Progenitor cell of endocrine pancreas (in vitro differentiated cells): ENCODE measurements at regions not wholly inside any gene's neighbourhood (a gene's known extent, or its start where the extent isn't known, plus 50 kb on each side); places are given as distances from the start of the nearest gene placed in this dataset.
"Not testable (repeated sequence)": the region's sequence is repeated elsewhere in the genome, so short reads cannot be mapped to it uniquely, and the experiment has no call there.

ENCODE experiments used
- DNase-seq: peaks from one replicate; pipeline ENCODE4 v3.0.0; 2021; ENCODE audit warnings: low spot score; ENCODE audit not compliant: unreplicated experiment
- H3K27ac Mint-ChIP-seq: 2 replicates; pipeline ENCODE4 v1.8.0; 2021; ENCODE audit warnings: mild to moderate bottlenecking, moderate library complexity, mixed read lengths
- H3K27me3 Mint-ChIP-seq: 2 replicates; pipeline ENCODE4 v1.8.0; 2021; ENCODE audit warnings: mixed read lengths
- H3K36me3 Mint-ChIP-seq: 2 replicates; pipeline ENCODE4 v1.8.0; 2022; ENCODE audit warnings: mixed read lengths; ENCODE audit not compliant: insufficient read depth
- H3K4me1 Mint-ChIP-seq: 2 replicates; pipeline ENCODE4 v1.8.0; 2021; ENCODE audit warnings: low read depth, mixed read lengths
- H3K4me3 Mint-ChIP-seq: 2 replicates; pipeline ENCODE4 v1.8.0; 2021; ENCODE audit warnings: low read depth, mild to moderate bottlenecking, moderate library complexity, mixed read lengths
- H3K9me3 Mint-ChIP-seq: 2 replicates; pipeline ENCODE4 v1.8.0; 2021; ENCODE audit warnings: low read depth, mixed read lengths
- CTCF ChIP-seq: fragments of 200-600 bp; sonication (generic); IDR thresholded peaks from one replicate; pipeline ENCODE4 v1.5.0; 2021; ENCODE audit warnings: antibody characterized with exemption, mild to moderate bottlenecking; ENCODE audit not compliant: unreplicated experiment

GRCh38 chr12:46904406-46905238 is 78.8 kb upstream of the SLC38A4 start:
- peak overlapping the region; percentile 7 for H3K27ac Mint-ChIP-seq
- H3K4me3 Mint-ChIP-seq: no peak overlapping the region
- H3K36me3 Mint-ChIP-seq: no peaks in the 10 kb centered on the region
- H3K27me3 Mint-ChIP-seq: no peaks in the 10 kb centered on the region
- H3K4me1 Mint-ChIP-seq: no peaks in the 10 kb centered on the region
- no peak for TF ChIP-seq CTCF
- DNase-seq: no peak
- H3K9me3 Mint-ChIP-seq: no peaks in the 10 kb centered on the region

GRCh38 chr12:46905239-46905627 is 79.4 kb upstream of the SLC38A4 start:
- not testable (repeated sequence) for H3K4me1 Mint-ChIP-seq, H3K4me3 Mint-ChIP-seq, H3K36me3 Mint-ChIP-seq, H3K9me3 Mint-ChIP-seq, H3K27me3 Mint-ChIP-seq, DNase-seq
- H3K27ac Mint-ChIP-seq: peak overlapping the region; percentile 7

GRCh38 chr12:46907791-46908190 is 82.0 kb upstream of the SLC38A4 start:
- TF ChIP-seq CTCF: no peak
- H3K4me1 Mint-ChIP-seq: no peaks in the 10 kb centered on the region
- no peak overlapping the region for H3K27ac Mint-ChIP-seq
- H3K4me3 Mint-ChIP-seq: no peak overlapping the region
- peaks cover 12% of the 10 kb centered on the region for H3K9me3 Mint-ChIP-seq
- peaks cover 1% of the 10 kb centered on the region for H3K36me3 Mint-ChIP-seq
- no peak for DNase-seq
- no peaks in the 10 kb centered on the region for H3K27me3 Mint-ChIP-seq

- Mint-ChIP-seq H3K27ac (no peak overlapping the region), H3K27me3 (no peaks in the 10 kb centered on the region), H3K4me3 (no peak overlapping the region), H3K4me1 (no peaks in the 10 kb centered on the region), H3K9me3 (peaks cover 12% of the 10 kb centered on the region), H3K36me3 (peaks cover 1% of the 10 kb centered on the region)
- no peak for TF ChIP-seq CTCF
- DNase-seq: no peak
Observed at GRCh38 chr12:46908236-46908935, 82.6 kb upstream of the SLC38A4 start.

GRCh38 chr12:46908936-46909635 is 83.3 kb upstream of the SLC38A4 start:
- Mint-ChIP-seq H3K9me3 (peaks cover 15% of the 10 kb centered on the region), H3K4me3 (no peak overlapping the region), H3K27ac (no peak overlapping the region), H3K4me1 (no peaks in the 10 kb centered on the region), H3K27me3 (no peaks in the 10 kb centered on the region), H3K36me3 (peaks cover 1% of the 10 kb centered on the region)
- TF ChIP-seq CTCF: no peak
- DNase-seq: no peak
